RKO (cell line): ENCODE measurements at regions not wholly inside any gene's neighbourhood (a gene's known extent, or its start where the extent isn't known, plus 50 kb on each side); places are given as distances from the start of the nearest gene placed in this dataset.
"Not testable (repeated sequence)": the region's sequence is repeated elsewhere in the genome, so short reads cannot be mapped to it uniquely, and the experiment has no call there.

ENCODE experiments used
- DNase-seq: peaks from one replicate; pipeline ENCODE4 v3.0.0-alpha.2; 2016; ENCODE audit warnings: low spot score

DNA sequence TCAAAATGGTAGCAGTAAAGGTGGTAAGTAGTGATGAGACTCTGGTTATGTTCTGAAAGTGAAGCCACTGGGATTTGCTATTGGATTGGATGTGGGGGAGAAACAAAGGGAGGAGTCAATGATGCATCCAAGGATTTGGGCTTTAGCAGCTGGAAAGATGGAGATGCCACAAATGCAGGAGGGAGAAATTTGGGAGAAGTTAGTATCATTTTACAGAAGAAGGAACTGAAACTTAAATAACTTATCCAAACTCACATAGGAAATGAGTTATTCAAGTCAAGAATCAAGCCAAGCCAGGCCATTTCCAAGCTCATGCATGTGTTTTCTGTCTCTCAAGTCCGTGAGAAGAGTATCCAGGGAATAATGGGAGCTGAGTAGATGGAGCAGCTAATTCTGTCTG lies 155.1 kb upstream of the TNFAIP3 start:
- DNase-seq = no peak

GRCh38 chr6:137712587-137712986 lies 154.5 kb upstream of the TNFAIP3 start:
- no peak for DNase-seq

GRCh38 chr6:137715589-137716045 lies 151.4 kb upstream of the TNFAIP3 start:
- DNase-seq = no peak

DNA sequence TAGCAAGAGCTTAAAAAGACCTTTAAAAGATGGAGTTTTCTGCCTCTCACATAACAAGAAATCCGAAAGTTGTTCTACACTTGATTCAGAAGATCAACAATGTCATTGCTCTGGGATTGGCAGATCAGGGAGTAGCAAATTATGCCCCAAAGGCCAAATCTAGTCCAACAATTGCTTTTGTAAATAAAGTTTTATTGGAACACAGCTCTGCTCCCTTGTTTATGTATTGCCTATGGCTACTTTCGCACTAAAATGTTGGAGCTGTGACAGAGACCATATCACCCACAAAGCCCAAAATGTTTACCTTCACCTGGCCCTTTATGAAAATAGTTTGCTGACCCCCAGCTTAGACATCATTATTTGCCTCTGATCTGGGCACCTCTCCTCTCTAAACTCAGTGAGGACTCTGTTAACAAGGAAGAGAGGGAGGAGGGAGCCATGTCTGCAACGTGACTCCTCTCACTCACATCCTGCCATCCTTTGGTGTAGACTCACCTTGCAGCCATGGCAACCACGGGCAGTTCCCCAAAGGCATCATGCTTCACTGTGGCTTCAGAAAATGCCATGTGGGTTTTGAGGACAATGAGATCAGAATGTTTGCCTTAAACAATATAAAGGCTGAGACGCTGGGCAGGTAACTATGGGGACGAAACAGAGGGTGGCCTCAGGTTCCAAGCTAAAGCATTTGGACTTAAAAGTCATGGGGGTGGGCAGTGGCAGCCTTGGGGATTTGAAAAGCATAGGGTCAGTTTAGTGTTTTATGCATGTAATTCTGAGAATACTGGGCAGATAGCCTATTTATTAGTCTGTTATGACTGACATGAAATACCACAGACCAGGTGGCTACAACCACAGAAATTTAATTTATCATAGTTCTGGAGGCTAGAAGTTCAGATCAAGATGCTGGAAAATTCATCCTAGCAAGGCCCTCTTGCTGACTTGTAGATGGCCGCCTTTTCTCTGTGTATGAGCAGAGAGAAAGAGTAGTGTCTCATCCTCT lies 149.7 kb upstream of the TNFAIP3 start:
- DNase-seq = peak; percentile 22

- DNase-seq = not testable (repeated sequence)
Observed at GRCh38 chr6:137718903-137719302, 148.2 kb upstream of the TNFAIP3 start.

- no peak for DNase-seq
Observed at GRCh38 chr6:137722749-137723272, 144.2 kb upstream of the TNFAIP3 start.

GRCh38 chr6:137723273-137724017 lies 143.6 kb upstream of the TNFAIP3 start:
- no peak for DNase-seq

- DNase-seq = no peak
Observed at GRCh38 chr6:137724018-137724403, 143.0 kb upstream of the TNFAIP3 start.

GRCh38 chr6:137724495-137725211 lies 142.4 kb upstream of the TNFAIP3 start:
- DNase-seq = no peak

GRCh38 chr6:137725949-137726348 lies 141.1 kb upstream of the TNFAIP3 start:
- DNase-seq = no peak

- DNase-seq = no peak
Observed at GRCh38 chr6:137726582-137726981, 140.5 kb upstream of the TNFAIP3 start.

GRCh38 chr6:137727216-137727765 lies 139.8 kb upstream of the TNFAIP3 start:
- no peak for DNase-seq

GRCh38 chr6:137728386-137729349 lies 138.4 kb upstream of the TNFAIP3 start:
- no peak for DNase-seq

DNA sequence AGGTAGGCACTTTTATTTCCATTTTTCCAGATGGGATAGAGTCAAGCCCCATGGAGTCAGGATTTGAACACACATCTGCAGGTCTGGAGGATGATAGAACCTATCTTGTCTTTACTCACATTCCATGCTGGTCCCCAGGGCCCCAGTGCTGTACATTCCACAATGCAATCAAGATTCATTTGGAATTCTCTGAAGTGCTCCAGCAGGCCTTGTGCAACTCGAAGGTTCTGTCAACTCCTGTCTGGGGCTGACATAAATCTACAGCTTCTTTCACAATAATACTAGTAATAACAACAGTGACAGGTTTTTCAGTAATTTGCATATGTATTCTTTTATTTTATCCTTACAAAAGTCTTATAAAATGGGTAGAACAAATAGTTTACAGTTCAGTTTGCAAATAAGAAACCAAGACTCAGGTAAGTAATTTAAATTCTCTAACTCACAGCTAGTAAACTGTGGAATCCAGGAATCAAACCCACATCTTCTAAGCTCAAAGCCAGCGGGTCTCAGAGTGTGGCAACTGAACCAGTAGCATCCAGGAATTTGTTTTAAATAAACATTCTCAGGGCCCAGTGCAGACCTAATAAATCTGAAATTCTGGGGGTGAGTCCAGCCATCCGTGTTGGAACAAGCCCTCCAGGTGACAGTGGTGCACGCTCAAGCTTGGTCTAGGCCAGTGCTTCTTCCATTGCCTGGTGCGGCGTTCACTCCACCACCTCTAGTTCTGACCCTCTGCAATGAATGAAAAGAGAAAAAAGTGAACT lies 137.0 kb upstream of the TNFAIP3 start:
- no peak for DNase-seq

- DNase-seq = no peak
Observed at GRCh38 chr6:137731600-137731959, 135.5 kb upstream of the TNFAIP3 start.

GRCh38 chr6:137731960-137732616 lies 135.0 kb upstream of the TNFAIP3 start:
- no peak for DNase-seq

GRCh38 chr6:137733372-137733771 lies 133.7 kb upstream of the TNFAIP3 start:
- no peak for DNase-seq

DNA sequence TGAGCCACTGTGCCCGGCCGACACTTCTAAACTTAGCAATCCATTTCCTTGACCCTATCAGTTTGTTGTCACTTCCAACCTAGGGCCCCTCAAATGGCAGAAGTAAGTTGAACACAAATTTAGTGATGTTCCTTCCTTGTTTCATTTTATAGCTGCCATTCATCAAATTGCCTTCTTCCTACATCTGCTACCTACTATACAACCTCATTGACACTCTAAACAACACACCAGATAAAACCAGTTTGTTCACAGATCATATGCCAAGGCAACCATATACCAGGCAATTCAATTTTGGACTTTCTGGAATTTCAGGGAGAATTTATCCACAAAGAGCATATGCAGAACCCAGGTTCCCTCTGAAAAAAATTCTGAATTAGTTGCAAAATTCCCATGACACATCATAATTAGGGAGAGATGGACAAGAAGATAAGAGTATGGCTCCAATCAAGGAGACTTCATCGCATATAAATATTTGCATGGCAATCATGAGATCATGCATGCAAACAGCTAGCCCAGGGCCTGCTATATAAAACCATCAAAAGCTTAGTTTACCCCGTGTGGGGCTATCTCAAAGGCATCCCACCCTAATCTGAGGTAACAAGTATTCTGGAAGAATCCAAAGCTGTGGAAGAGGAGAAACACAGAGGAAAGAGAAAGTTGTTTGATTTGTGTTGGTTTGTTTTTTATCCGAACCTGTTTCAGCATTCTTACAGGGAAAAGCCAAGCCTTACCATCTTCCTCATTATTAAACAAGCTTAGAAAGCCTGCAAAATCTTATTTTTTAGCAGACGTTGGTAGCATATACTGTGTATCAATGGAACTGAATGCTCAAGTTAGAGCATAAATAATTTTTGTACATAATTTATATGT lies 132.8 kb upstream of the TNFAIP3 start:
- no peak for DNase-seq

- no peak for DNase-seq
Observed at GRCh38 chr6:137734875-137735182, 132.2 kb upstream of the TNFAIP3 start.
